ENCODE measurements at regions not wholly inside any gene's neighbourhood (a gene's known extent, or its start where the extent isn't known, plus 50 kb on each side); places are given as distances from the start of the nearest gene placed in this dataset.

GRCh38 chr4:20041839-20042407 lies 209.8 kb upstream of the SLIT2 start:
- TF ChIP-seq NFXL1 (IDR thresholded peaks at IDR 0.05; ENCODE audit: borderline replicate concordance) (no peak), CTCF (IDR thresholded peaks at IDR 0.05 in 2 of 3, conservative IDR thresholded peaks at IDR 0.05 in 1 of 3; ENCODE audit: control insufficient read depth in 2 of 3, extremely low read depth in 1 of 3, insufficient read depth in 1 of 3, low read depth in 3 of 3, low read length in 3 of 3) (no peak), REST (IDR thresholded peaks at IDR 0.05; ENCODE audit: low read depth, low read length) (no peak), BHLHE40 (IDR thresholded peaks at IDR 0.05; ENCODE audit: borderline replicate concordance in 1 of 2, low read depth in 2 of 2, low read length in 1 of 2) (no peak)

Measured in GM12878 (cell line).